DND-41 (cell line): ENCODE measurements at regions not wholly inside any gene's neighbourhood (a gene's known extent, or its start where the extent isn't known, plus 50 kb on each side); places are given as distances from the start of the nearest gene placed in this dataset.
"Not testable (repeated sequence)": the region's sequence is repeated elsewhere in the genome, so short reads cannot be mapped to it uniquely, and the experiment has no call there.

Experiments
- ATAC-seq: fragments of 200-7000 bp; cut with Tn5 transposase; 3 replicates; pipeline ENCODE4 v1.9.1; 2021; ENCODE audit warnings: low read depth; ENCODE audit not compliant: insufficient read depth
- DNase-seq: peaks from one replicate; pipeline ENCODE4 v3.0.0-alpha.2; 2020
- H2AFZ ChIP-seq: 2 replicates; pipeline ENCODE4 v1.6.0; 2012; ENCODE audit warnings: low read depth, low read length
- H3K27ac ChIP-seq: 2 replicates; pipeline ENCODE4 v1.5.1; 2012; ENCODE audit warnings: low read length, inconsistent platforms
- H3K27me3 ChIP-seq: fragments of 200-600 bp; sonication (generic); 2 replicates; pipeline ENCODE4 v1.6.0; 2012; ENCODE audit warnings: low read length, mild to moderate bottlenecking, inconsistent platforms; ENCODE audit not compliant: insufficient read depth, poor library complexity
- H3K36me3 ChIP-seq: 2 replicates; pipeline ENCODE4 v1.5.1; 2012; ENCODE audit warnings: low read length, inconsistent platforms; ENCODE audit not compliant: insufficient read depth
- H3K4me1 ChIP-seq: 2 replicates; pipeline ENCODE4 v1.5.1; 2012; ENCODE audit warnings: mild to moderate bottlenecking, low read length; ENCODE audit not compliant: insufficient read depth
- H3K4me2 ChIP-seq: 2 replicates; pipeline ENCODE4 v1.6.0; 2012; ENCODE audit warnings: mild to moderate bottlenecking, moderate library complexity, low read length, inconsistent platforms; ENCODE audit not compliant: insufficient read depth
- H3K4me3 ChIP-seq, 2 experiments: fragments of 200-600 bp in 1 of 2; shearing (Covaris generic) in 1 of 2; 2 replicates each; pipeline ENCODE4 v1.5.1; 2012 to 2016; ENCODE audit warnings: inconsistent platforms in 2 of 2, low read length in 2 of 2, mild to moderate bottlenecking in 2 of 2, low read depth in 1 of 2, moderate library complexity in 1 of 2
- H3K79me2 ChIP-seq: 2 replicates; pipeline ENCODE4 v1.6.0; 2012; ENCODE audit warnings: low read length, inconsistent platforms; ENCODE audit not compliant: insufficient read depth
- H3K9ac ChIP-seq: 2 replicates; pipeline ENCODE4 v1.6.0; 2012; ENCODE audit warnings: low read depth, mild to moderate bottlenecking, inconsistent platforms, low read length, moderate library complexity
- H3K9me3 ChIP-seq: 2 replicates; pipeline ENCODE4 v1.5.1; 2012; ENCODE audit warnings: low read length, moderate library complexity, mild to moderate bottlenecking, inconsistent platforms; ENCODE audit not compliant: insufficient read depth, severe bottlenecking
- H4K20me1 ChIP-seq: 2 replicates; pipeline ENCODE4 v1.6.0; 2012; ENCODE audit warnings: low read length; ENCODE audit not compliant: insufficient read depth
- EZH2 ChIP-seq: IDR thresholded peaks from 3 replicates; pipeline ENCODE4 v1.6.1; 2012; ENCODE audit warnings: borderline replicate concordance, low read depth, mild to moderate bottlenecking, moderate library complexity, low read length, inconsistent platforms; ENCODE audit not compliant: severe bottlenecking
- TF ChIP-seq, protein P1 (sequence below): IDR thresholded peaks from 2 replicates; pipeline ENCODE4 v1.5.1; 2012; ENCODE audit warnings: borderline replicate concordance, low read length, moderate library complexity, mild to moderate bottlenecking; ENCODE audit not compliant: poor library complexity, severe bottlenecking; ENCODE audit errors: extremely low read depth

DNA sequence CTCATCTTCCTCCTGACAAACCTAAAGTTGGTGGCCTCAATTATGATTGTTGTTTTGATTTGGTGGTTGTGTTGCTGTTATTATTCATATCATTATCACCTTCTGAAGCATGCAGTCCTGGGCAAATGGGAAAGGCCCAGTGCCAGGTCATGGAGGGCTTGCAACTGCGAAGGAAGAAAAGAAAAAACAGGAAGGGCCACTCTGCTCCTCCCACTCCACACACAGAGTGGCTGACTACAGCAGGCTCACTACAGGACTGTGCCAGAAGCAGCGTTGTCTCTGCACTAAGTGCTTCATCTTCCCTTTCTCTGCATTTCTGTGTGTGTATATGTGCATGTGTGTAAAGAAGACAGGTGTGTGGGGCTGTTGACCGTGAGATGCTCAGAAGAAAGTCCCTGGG, 231.9 kb downstream of the ANKRD30B start:
- no peak overlapping the region for H3K4me2 ChIP-seq
- ATAC-seq: no peak
- H3K36me3 ChIP-seq: no peaks in the 10 kb centered on the region
- no peak overlapping the region for H3K4me3 ChIP-seq
- no peak overlapping the region for H3K9ac ChIP-seq
- no peaks in the 10 kb centered on the region for H3K27me3 ChIP-seq
- H3K9me3 ChIP-seq: no peaks in the 10 kb centered on the region
- TF ChIP-seq, protein P1, sequence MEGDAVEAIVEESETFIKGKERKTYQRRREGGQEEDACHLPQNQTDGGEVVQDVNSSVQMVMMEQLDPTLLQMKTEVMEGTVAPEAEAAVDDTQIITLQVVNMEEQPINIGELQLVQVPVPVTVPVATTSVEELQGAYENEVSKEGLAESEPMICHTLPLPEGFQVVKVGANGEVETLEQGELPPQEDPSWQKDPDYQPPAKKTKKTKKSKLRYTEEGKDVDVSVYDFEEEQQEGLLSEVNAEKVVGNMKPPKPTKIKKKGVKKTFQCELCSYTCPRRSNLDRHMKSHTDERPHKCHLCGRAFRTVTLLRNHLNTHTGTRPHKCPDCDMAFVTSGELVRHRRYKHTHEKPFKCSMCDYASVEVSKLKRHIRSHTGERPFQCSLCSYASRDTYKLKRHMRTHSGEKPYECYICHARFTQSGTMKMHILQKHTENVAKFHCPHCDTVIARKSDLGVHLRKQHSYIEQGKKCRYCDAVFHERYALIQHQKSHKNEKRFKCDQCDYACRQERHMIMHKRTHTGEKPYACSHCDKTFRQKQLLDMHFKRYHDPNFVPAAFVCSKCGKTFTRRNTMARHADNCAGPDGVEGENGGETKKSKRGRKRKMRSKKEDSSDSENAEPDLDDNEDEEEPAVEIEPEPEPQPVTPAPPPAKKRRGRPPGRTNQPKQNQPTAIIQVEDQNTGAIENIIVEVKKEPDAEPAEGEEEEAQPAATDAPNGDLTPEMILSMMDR: no peak
- TF ChIP-seq EZH2: no peak
- H3K79me2 ChIP-seq: no peaks in the 10 kb centered on the region
- no peak overlapping the region for H3K27ac ChIP-seq
- no peak for DNase-seq
- H2AFZ ChIP-seq: no peak overlapping the region
- no peaks in the 10 kb centered on the region for H4K20me1 ChIP-seq
- H3K4me1 ChIP-seq: no peaks in the 10 kb centered on the region

DNA sequence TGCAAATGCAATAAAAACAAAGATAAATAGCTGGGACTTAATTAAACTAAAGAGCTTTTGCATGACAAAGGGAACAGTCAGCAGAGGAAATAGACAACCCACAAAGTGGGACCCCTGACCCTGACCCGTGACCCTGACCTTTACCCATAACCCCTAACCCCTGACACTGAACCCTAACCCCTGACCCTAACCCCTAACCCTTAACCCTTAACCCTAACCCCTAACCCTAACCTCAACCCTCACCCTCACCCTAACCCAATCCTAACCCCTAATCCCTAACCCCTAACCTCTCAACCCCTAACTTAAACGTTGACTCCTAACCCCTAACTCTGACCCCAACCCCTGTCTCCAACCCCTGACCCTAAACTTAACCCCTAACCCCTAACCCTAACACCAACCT, 236.6 kb downstream of the ANKRD30B start:
- H3K9me3 ChIP-seq, H3K27me3 ChIP-seq, H3K4me2 ChIP-seq, H3K4me1 ChIP-seq, H3K36me3 ChIP-seq, H3K27ac ChIP-seq, H3K4me3 ChIP-seq, ATAC-seq, H3K79me2 ChIP-seq, H4K20me1 ChIP-seq, DNase-seq, H3K9ac ChIP-seq, H2AFZ ChIP-seq: not testable (repeated sequence)

DNA sequence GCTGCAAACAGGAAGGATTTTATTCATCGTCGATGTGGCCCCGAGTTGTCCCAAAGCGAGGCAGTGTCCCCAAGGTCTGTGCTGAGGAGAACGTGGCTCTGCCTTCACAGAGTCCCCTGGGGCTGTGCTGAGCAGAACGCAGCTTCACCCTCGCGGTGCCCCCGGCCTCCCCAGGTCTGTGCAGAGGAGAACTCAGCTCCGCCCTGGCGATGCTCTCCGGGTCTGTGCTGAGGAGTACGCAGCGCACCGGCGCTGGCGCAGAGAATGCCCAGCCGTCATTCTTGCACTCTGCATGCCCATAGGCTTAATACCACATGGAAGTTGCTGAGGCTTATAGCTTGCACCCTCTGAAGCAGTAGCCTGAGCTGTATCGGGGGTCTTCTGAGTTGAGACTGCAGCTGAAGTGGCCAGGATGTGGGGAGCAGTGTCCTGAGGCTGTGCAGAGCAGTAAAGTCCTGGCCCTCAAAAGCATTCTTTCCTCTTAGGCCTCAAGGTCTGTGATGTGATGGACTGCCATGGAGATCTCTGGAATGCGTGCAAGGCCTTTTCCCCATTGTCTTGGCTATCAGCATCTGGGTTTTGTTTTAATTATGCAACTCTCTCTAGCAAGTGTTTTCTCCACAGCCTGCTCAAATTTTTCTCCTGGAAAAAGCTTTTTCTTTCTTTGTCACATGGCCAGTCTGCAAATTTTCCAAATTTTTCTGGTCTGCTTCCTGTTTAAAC, 237.5 kb downstream of the ANKRD30B start:
- ATAC-seq, H3K4me1 ChIP-seq, H3K9ac ChIP-seq, H3K9me3 ChIP-seq, H3K4me2 ChIP-seq, H3K27ac ChIP-seq, H3K27me3 ChIP-seq, H3K36me3 ChIP-seq, H3K4me3 ChIP-seq, H3K79me2 ChIP-seq, DNase-seq, H2AFZ ChIP-seq, H4K20me1 ChIP-seq: not testable (repeated sequence)

DNA sequence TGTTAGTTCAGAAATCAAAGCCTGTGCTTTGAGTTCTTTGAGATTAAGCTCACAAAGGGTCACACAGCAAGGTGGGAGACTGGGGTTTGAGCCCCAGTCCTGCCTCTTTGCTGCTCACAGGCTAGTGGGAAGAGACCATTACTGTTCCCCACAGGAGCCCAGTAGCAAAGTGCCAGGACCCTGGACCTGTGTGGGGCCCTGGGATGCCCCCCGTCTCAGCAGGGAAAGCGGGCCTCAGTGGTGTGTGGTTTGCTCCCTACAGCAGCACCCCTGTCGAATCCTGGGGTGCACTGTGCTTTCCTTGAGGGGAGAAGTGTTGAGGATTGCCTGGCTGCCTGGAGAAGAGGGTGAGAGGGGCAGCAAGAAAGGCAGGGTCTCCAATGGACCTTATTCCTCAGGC, 239.4 kb downstream of the ANKRD30B start:
- not testable (repeated sequence) for H3K4me1 ChIP-seq, H3K36me3 ChIP-seq, H3K27me3 ChIP-seq, H4K20me1 ChIP-seq, H2AFZ ChIP-seq, ATAC-seq, H3K27ac ChIP-seq, H3K4me3 ChIP-seq, DNase-seq, H3K4me2 ChIP-seq, H3K9ac ChIP-seq, H3K9me3 ChIP-seq, H3K79me2 ChIP-seq

DNA sequence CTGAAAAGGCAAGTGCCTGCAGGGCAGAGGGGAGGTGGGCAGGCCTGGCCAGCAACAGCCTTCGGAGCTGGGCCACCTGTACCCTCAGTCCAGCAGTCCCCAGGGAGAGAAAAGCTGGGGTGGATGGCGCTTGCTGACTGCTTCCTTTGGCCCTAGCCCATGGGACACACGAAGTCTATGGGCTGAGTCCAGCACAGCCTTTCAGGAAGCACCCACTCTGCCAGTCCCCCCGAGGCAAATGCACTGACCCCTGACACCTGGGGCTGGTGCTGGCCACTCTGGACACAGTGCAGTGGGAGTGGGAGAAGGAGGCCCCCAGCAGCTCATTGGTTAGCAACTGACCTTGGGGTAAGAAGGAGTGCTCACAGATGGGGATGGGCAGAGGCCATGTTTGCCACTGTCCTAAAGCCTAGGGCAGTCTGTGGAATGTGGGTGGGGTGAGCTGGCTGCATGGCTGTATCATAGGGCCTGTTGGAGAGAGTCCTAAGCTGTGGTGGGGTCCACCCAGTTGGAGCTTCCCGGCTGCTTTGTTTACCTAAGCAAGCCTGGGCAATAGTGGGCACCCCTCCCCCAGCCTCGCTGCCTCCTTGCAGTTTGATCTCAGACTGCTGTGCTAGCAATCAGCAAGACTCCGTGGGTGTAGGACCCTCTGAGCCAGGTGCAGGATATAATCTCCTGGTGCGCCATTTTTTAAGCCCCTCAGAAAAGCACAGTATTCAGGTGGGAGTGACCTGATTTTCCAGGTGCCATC, 240.2 kb downstream of the ANKRD30B start:
- H3K4me2 ChIP-seq, DNase-seq, H2AFZ ChIP-seq, H3K27me3 ChIP-seq, H4K20me1 ChIP-seq, H3K9ac ChIP-seq, H3K27ac ChIP-seq, H3K36me3 ChIP-seq, H3K79me2 ChIP-seq, H3K4me3 ChIP-seq, ATAC-seq, H3K9me3 ChIP-seq, H3K4me1 ChIP-seq: not testable (repeated sequence)

DNA sequence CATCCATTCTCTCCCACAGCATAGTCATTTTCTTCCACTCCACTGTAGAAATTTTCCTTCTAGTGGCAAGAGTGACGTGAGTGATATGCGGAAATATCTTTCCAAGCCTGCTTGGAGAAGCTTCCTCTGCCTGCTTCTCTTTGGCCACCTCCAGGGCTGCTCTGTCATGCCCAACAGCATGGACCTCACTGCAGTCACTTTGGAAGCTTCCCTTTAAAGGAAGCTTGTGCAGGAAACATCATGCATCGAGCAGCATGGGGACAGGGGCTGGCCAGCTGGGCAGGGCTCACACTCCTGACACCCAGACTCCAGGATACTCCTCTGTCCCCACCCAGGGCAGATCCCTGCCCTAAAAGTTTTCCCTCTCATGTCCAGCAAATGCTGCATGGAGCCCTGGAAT, 241.6 kb downstream of the ANKRD30B start:
- H3K9ac ChIP-seq, H3K4me1 ChIP-seq, H3K36me3 ChIP-seq, H3K4me3 ChIP-seq, H3K27me3 ChIP-seq, H3K4me2 ChIP-seq, H3K79me2 ChIP-seq, H4K20me1 ChIP-seq, ATAC-seq, H3K27ac ChIP-seq, H2AFZ ChIP-seq, H3K9me3 ChIP-seq, DNase-seq: not testable (repeated sequence)
